ENCODE measurements at regions not wholly inside any gene's neighbourhood (a gene's known extent, or its start where the extent isn't known, plus 50 kb on each side); places are given as distances from the start of the nearest gene placed in this dataset.

DNA sequence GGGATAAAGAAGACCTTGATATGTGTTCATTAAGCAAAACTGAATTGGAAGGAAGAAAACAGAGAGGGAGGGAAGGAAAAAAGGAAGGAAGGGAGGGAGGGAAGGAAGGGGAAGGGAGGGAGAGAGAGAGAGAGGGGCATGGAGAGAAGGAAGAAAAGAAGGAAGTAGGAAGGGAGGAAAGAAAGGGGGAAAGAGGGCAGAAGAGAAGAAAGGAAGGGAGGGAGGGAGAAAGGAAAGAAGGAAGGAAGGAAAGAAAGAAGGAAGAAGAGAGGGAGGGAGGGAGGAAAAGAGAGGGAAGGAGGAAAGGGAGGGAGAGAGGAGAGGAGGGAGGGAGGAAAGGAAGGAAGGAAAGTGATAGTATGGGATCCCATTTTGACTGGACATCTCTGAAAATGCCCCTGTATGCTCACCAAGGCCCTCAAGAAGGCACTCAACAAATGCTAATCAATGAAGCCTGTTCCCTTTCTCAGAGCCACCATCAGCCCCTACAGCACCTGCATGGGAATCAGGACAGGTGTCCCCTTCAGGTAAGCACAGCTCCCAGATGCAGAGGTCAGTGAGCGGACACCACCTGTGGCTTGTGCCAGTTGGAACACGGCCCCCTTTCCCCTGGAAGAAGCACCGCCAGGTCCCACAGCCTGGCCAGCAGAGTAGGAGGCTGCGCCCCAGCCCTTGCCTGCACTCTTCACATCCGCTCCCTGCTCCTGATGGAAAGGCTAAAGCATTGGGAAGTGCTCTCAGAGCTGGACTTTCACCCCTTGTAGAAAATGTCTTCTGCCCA lies 161.4 kb upstream of the DIO3 start:
- TF ChIP-seq POLR2A (IDR thresholded peaks at IDR 0.05): no peak
- TF ChIP-seq, protein P1, sequence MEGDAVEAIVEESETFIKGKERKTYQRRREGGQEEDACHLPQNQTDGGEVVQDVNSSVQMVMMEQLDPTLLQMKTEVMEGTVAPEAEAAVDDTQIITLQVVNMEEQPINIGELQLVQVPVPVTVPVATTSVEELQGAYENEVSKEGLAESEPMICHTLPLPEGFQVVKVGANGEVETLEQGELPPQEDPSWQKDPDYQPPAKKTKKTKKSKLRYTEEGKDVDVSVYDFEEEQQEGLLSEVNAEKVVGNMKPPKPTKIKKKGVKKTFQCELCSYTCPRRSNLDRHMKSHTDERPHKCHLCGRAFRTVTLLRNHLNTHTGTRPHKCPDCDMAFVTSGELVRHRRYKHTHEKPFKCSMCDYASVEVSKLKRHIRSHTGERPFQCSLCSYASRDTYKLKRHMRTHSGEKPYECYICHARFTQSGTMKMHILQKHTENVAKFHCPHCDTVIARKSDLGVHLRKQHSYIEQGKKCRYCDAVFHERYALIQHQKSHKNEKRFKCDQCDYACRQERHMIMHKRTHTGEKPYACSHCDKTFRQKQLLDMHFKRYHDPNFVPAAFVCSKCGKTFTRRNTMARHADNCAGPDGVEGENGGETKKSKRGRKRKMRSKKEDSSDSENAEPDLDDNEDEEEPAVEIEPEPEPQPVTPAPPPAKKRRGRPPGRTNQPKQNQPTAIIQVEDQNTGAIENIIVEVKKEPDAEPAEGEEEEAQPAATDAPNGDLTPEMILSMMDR (IDR thresholded peaks at IDR 0.05): no peak

Data from prostate gland (tissue), 2 donors.